ENCODE measurements at regions not wholly inside any gene's neighbourhood (a gene's known extent, or its start where the extent isn't known, plus 50 kb on each side); places are given as distances from the start of the nearest gene placed in this dataset.

GRCh38 chr15:100731267-100732152 is 129.1 kb downstream of the ASB7 start (continued):
- no peak for TF ChIP-seq CHD7 (IDR thresholded peaks at IDR 0.05; ENCODE audit: low read depth, low read length)
- TF ChIP-seq ZNF316 (IDR thresholded peaks at IDR 0.05): no peak
- TF ChIP-seq RBM25 (IDR thresholded peaks at IDR 0.05; ENCODE audit: low read depth, low read length, severe bottlenecking): peak; percentile 96
- TF ChIP-seq FOS (IDR thresholded peaks at IDR 0.05; ENCODE audit: extremely low read depth, insufficient read length): no peak
- TF ChIP-seq SMARCA5 (IDR thresholded peaks at IDR 0.05): peak; percentile 49; the same call in 1 of the 2 replicates
- no peak for TF ChIP-seq TBL1XR1 (IDR thresholded peaks at IDR 0.05; ENCODE audit: low read length in 2 of 2)
- TF ChIP-seq ARHGAP35 (IDR thresholded peaks at IDR 0.05; ENCODE audit: partially characterized antibody): no peak
- TF ChIP-seq ADNP (tag; IDR thresholded peaks at IDR 0.05): 0 out of 2 replicates have a peak, but pooled peaks have one; percentile 29
- no peak for TF ChIP-seq RUNX1 (IDR thresholded peaks at IDR 0.05; ENCODE audit: low read depth)
- no peak for TF ChIP-seq ZNF707 (CRISPR knock-in tag; conservative IDR thresholded peaks at IDR 0.05)
- no peak for TF ChIP-seq CEBPG (CRISPR knock-in tag; IDR thresholded peaks at IDR 0.05)
- TF ChIP-seq CEBPG (tag; conservative IDR thresholded peaks at IDR 0.05 in 1 of 2, IDR thresholded peaks at IDR 0.05 in 1 of 2): no peak
- TF ChIP-seq RBM14 (IDR thresholded peaks at IDR 0.05; ENCODE audit: borderline replicate concordance, insufficient read depth, low read depth, low read length): no peak
- TF ChIP-seq BCOR (IDR thresholded peaks at IDR 0.05): peak; percentile 68; the same call in 1 of the 2 replicates
- TF ChIP-seq KDM1A (IDR thresholded peaks at IDR 0.05): 0 out of 4 replicates have a peak, but pooled peaks of 1 of the 2 experiments have one; percentile 25
- no peak for TF ChIP-seq HMGN3 (IDR thresholded peaks at IDR 0.05; ENCODE audit: borderline replicate concordance, extremely low read depth, insufficient read length, low read depth, low read length)
- no peak for TF ChIP-seq NBN (IDR thresholded peaks at IDR 0.05; ENCODE audit: low read depth)
- no peak for TF ChIP-seq TAF9B (IDR thresholded peaks at IDR 0.05; ENCODE audit: partially characterized antibody)
- no peak for TF ChIP-seq LEF1 (IDR thresholded peaks at IDR 0.05)

All from K562 (cell line).